ENCODE measurements at regions not wholly inside any gene's neighbourhood (a gene's known extent, or its start where the extent isn't known, plus 50 kb on each side); places are given as distances from the start of the nearest gene placed in this dataset.

- TF ChIP-seq, protein P1, sequence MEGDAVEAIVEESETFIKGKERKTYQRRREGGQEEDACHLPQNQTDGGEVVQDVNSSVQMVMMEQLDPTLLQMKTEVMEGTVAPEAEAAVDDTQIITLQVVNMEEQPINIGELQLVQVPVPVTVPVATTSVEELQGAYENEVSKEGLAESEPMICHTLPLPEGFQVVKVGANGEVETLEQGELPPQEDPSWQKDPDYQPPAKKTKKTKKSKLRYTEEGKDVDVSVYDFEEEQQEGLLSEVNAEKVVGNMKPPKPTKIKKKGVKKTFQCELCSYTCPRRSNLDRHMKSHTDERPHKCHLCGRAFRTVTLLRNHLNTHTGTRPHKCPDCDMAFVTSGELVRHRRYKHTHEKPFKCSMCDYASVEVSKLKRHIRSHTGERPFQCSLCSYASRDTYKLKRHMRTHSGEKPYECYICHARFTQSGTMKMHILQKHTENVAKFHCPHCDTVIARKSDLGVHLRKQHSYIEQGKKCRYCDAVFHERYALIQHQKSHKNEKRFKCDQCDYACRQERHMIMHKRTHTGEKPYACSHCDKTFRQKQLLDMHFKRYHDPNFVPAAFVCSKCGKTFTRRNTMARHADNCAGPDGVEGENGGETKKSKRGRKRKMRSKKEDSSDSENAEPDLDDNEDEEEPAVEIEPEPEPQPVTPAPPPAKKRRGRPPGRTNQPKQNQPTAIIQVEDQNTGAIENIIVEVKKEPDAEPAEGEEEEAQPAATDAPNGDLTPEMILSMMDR (conservative IDR thresholded peaks at IDR 0.05; ENCODE audit: control insufficient read depth, insufficient read depth, low read depth, low read length): no peak
- DNase-seq (ENCODE audit: low read depth): no peak
- no peak overlapping the region for H3K4me3 ChIP-seq (ENCODE audit: control insufficient read depth, low read depth, low read length)
These were observed 665.1 kb downstream of the CDH18 start for GRCh38 chr5:19322716-19323485.

DNA sequence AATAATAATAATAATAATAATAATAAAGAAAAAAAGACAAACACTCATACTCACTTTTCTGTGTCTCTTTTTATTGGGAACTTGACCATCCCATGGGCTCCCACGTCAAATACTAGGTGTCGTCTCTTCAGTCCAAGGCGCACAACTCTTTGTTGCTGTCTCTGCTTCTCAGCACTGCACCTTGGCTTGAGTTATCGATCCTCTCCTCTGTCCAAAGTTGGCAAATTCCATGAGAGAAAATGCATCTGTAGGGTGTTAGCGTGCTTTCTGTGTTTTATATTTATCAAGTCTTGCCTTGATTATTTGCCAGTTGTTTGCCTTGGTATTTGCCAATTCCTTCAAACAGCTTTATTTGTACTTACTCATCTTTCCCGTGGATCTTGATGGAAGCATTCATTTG lies 653.7 kb downstream of the CDH18 start:
- H3K4me3 ChIP-seq (ENCODE audit: control insufficient read depth, low read depth, low read length): no peak overlapping the region
- no peak for DNase-seq (ENCODE audit: low read depth)
- TF ChIP-seq, protein P1 (conservative IDR thresholded peaks at IDR 0.05; ENCODE audit: control insufficient read depth, insufficient read depth, low read depth, low read length): no peak

DNA sequence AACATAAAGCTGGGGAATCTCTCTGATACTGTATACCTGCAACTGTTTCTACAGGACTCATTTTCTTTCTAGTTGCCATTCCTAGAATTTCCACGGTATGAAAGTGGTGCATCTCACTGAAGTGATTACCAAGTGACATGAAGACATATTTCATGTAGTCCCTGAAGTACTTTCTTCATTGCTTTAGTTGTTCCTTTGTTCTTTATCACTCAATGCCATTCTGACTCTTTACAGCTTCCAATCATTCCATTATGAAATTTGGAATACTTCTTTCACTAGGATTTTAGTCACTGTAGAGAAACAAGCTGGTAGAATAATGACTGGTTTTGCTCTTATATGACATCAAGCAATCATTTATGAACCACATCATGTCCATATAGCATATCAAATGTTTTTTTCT lies 645.1 kb downstream of the CDH18 start:
- no peak overlapping the region for H3K4me3 ChIP-seq (ENCODE audit: control insufficient read depth, low read depth, low read length)
- DNase-seq (ENCODE audit: low read depth): no peak

DNA sequence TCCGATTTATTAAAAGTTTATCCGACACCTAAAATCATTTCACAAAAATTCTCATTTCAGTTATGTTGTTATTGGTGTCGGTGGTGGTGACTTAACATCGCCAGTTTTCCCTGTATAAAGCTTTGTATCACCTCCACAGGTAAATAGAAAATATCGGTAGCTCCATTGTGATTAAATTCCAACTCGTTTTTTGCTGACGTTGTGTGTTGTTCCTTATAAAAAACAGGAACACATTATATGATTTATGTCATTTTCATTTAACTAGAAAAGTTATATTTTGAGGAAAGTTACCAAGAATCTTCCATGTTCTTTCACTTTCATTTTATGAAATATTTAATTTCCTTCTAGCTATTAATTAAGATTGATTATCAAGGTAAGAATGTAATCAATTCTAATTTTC lies 635.9 kb downstream of the CDH18 start:
- no peak for DNase-seq (ENCODE audit: low read depth)
- H3K4me3 ChIP-seq (ENCODE audit: control insufficient read depth, low read depth, low read length): no peak overlapping the region
- TF ChIP-seq, protein P1 (conservative IDR thresholded peaks at IDR 0.05; ENCODE audit: control insufficient read depth, insufficient read depth, low read depth, low read length): no peak

More for the DNA sequence above, 645.1 kb downstream of the CDH18 start:
- TF ChIP-seq, protein P1 (conservative IDR thresholded peaks at IDR 0.05; ENCODE audit: control insufficient read depth, insufficient read depth, low read depth, low read length): no peak

DNA sequence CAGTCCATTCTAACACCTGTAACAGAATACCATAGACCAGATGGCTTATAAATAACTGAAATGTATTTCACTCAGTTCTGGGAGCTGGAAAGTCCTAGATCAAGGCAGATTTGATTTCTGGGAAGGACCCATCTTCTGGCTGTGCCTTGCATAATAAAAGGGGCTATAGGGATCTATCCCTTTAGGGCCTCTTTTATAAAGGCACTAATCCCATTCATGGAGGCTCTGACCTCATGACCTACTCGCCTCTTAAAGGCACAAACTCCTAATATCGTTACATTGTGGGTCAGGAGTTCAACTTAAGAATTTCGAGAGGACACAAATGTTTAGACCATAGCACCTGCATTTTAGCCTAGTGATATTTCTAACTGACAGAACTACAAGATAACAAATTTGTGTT lies 619.0 kb downstream of the CDH18 start:
- no peak overlapping the region for H3K4me3 ChIP-seq (ENCODE audit: control insufficient read depth, low read depth, low read length)
- DNase-seq (ENCODE audit: low read depth): no peak
- TF ChIP-seq, protein P1 (conservative IDR thresholded peaks at IDR 0.05; ENCODE audit: control insufficient read depth, insufficient read depth, low read depth, low read length): no peak

DNA sequence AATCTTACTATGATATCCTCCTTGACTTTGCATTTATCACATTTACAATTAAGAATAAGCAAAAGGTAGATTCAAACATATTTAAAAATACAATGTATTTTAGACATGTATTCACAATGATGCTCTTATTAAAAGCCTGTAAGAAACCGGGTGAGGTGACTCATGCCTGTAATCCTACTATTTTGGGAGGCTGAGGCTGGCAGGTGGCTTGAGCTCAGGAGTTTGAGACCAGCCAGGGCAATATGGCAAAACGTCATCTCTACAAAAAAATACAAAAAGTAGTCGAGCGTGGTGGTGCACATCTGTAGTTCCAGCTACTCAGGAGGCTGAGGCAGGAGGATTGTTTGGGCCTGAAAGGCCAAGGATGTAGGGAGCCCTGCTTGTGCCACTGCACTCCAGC lies 618.4 kb downstream of the CDH18 start:
- TF ChIP-seq, protein P1 (conservative IDR thresholded peaks at IDR 0.05; ENCODE audit: control insufficient read depth, insufficient read depth, low read depth, low read length): no peak
- no peak for DNase-seq (ENCODE audit: low read depth)

More for the DNA sequence above, 618.4 kb downstream of the CDH18 start:
- no peak overlapping the region for H3K4me3 ChIP-seq (ENCODE audit: control insufficient read depth, low read depth, low read length)
